AG04450 (cell line): ENCODE measurements at regions not wholly inside any gene's neighbourhood (a gene's known extent, or its start where the extent isn't known, plus 50 kb on each side); places are given as distances from the start of the nearest gene placed in this dataset.

ENCODE experiments used
- CTCF ChIA-PET: fragments of 300-600, 350-600 bp; formaldehyde crosslinking; extraction: SDS; loops from one replicate; lab custom pipeline; 2022; ENCODE audit warnings: antibody characterized with exemption, inconsistent platforms; lab: Charles Lee
- POLR2A ChIA-PET: fragments of 350-600 bp; formaldehyde crosslinking; extraction: SDS; loops from one replicate; lab custom pipeline; 2021; ENCODE audit warnings: antibody characterized with exemption, inconsistent platforms; lab: Yijun Ruan, JAX
- DNase-seq: peaks from one replicate; pipeline ENCODE4 v3.0.0-alpha.2; 2011; ENCODE audit warnings: low read depth, low spot score
- H3K27ac ChIP-seq: one replicate; pipeline ENCODE4 v1.5.1; 2012; ENCODE audit warnings: low read depth, low read length, control low read depth
- H3K27me3 ChIP-seq: one replicate; pipeline ENCODE4 v1.6.0; 2012; ENCODE audit warnings: low read length; ENCODE audit not compliant: control insufficient read depth, insufficient read depth
- H3K4me3 ChIP-seq: 2 replicates; pipeline ENCODE4 v1.5.1; 2011; ENCODE audit warnings: mild to moderate bottlenecking, low read depth, low read length, control low read depth
- H3K9me3 ChIP-seq: 2 replicates; pipeline ENCODE4 v1.5.1; 2012; ENCODE audit warnings: low read length; ENCODE audit not compliant: control insufficient read depth, insufficient read depth
- TF ChIP-seq, protein P1 (sequence below): IDR thresholded peaks from 2 replicates; pipeline ENCODE4 v1.5.1; 2011; ENCODE audit warnings: low read depth, low read length, control low read depth, inconsistent platforms

DNA sequence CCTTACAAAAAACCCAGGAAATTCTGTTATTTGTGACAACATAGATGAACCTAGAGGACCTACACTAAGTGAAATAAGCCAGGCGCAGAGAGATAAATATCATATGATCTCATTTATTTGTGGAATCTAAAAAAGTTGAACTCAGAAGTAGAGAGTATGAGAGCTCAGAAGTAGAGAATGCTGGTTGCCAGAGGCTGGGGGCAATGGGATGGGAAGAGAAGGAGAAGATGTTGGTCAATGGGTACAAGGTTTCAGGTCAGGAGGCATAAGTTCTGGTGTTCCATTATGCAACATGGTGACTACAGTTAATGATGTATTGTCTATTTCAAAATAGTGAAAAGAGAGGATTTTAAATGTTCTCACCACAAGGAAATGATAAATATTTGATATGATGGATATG is 259.1 kb upstream of the POU3F1 start:
- H3K27me3 ChIP-seq: no peaks in the 10 kb centered on the region
- no peaks in the 10 kb centered on the region for H3K9me3 ChIP-seq
- DNase-seq: no peak
- no peak overlapping the region for H3K4me3 ChIP-seq
- TF ChIP-seq, protein P1, sequence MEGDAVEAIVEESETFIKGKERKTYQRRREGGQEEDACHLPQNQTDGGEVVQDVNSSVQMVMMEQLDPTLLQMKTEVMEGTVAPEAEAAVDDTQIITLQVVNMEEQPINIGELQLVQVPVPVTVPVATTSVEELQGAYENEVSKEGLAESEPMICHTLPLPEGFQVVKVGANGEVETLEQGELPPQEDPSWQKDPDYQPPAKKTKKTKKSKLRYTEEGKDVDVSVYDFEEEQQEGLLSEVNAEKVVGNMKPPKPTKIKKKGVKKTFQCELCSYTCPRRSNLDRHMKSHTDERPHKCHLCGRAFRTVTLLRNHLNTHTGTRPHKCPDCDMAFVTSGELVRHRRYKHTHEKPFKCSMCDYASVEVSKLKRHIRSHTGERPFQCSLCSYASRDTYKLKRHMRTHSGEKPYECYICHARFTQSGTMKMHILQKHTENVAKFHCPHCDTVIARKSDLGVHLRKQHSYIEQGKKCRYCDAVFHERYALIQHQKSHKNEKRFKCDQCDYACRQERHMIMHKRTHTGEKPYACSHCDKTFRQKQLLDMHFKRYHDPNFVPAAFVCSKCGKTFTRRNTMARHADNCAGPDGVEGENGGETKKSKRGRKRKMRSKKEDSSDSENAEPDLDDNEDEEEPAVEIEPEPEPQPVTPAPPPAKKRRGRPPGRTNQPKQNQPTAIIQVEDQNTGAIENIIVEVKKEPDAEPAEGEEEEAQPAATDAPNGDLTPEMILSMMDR: no peak
- no peak overlapping the region for H3K27ac ChIP-seq
- POLR2A ChIA-PET: no interaction called here
- CTCF ChIA-PET: no interaction called here

DNA sequence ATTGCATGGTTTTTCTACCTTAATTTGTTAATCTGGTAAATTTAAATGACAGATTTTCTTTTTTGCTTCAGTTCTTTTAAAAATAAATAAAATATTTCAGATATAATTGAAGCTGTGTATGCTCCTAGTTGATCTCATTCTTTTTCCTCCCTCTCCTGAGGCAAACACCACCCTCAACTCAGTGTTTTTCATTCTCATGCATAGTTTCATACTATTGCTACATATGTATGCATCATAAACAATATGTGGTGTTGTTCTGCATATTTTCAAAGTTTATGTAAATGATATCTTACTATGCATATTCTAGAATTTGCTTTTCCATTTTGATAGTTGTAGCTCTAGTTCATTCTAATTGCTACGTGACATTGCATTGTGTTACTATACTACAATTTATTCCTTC is 257.2 kb upstream of the POU3F1 start:
- TF ChIP-seq, protein P1: no peak
- Histone ChIP-seq H3K4me3 (no peak overlapping the region), H3K27ac (no peak overlapping the region), H3K27me3 (no peaks in the 10 kb centered on the region), H3K9me3 (no peaks in the 10 kb centered on the region)
- CTCF ChIA-PET: no interaction called here
- no peak for DNase-seq
- POLR2A ChIA-PET: no interaction called here

DNA sequence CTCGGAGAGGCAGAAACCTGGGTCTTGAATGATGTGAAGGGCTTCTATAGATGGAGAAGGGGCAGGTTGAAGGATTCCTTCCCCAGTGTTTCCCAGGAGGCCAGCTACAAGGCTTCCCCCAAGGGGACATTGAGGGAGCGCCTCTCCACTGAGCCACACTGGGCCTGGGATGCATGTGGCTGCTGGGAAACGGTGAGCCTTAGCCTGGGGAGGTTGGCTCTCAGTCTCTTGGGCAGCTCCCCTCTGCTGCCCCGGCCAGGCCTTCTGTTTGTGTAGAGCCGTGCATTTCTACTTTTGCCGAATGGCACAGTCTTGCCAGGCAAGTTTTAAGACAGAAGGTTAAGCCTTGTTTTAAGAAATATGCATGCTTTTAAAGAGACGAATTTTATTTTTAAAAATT is 254.4 kb upstream of the POU3F1 start:
- ChIA-PET POLR2A (no interaction called here), CTCF (no interaction called here)
- Histone ChIP-seq H3K4me3 (no peak overlapping the region), H3K27ac (no peak overlapping the region), H3K27me3 (no peaks in the 10 kb centered on the region), H3K9me3 (no peaks in the 10 kb centered on the region)
- TF ChIP-seq, protein P1: no peak
- no peak for DNase-seq

DNA sequence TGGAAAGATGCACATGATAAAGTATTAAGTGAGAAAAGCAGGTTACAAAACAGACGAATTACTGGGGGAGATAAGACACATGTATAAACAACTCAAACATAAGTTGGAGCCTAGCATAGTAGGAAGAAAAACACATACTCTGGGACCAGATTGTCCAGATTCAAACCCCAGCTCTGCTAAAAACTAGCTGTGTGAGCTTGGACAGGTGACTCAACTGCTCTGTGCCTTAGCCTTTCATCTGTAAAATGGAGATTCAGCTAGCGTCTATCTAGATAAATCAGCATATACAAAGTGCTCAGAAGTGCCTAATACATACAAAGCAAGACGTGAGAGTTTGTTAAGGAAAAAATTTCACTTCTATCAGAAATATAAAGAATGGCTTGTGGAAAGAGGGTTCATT is 254.0 kb upstream of the POU3F1 start:
- Histone ChIP-seq H3K27ac (no peak overlapping the region), H3K27me3 (no peaks in the 10 kb centered on the region), H3K4me3 (no peak overlapping the region), H3K9me3 (no peaks in the 10 kb centered on the region)
- DNase-seq: no peak
- TF ChIP-seq, protein P1: no peak
- CTCF ChIA-PET: no interaction called here
- POLR2A ChIA-PET: no interaction called here

DNA sequence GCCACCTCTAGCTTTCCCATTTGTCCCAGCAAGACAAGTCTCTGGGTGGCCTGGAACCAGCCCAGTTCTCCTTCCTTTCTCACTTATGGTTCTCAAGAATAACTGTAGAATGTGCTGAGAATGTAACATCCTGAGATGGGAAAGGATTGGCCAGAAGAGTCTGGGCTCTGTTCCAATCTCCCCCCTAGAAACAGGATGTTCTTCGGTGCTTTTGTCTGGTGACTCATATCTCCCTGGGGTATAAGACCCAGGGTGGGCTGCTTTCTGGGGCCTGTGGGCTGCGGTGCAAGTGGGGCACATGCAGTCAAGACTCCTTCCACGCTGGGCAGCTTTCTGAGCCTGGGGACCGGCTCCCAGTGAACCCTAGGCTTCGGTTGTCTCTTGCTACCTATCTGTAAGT is 251.2 kb upstream of the POU3F1 start:
- Histone ChIP-seq H3K4me3 (no peak overlapping the region), H3K9me3 (no peaks in the 10 kb centered on the region), H3K27ac (no peak overlapping the region), H3K27me3 (peaks cover 3% of the 10 kb centered on the region)
- CTCF ChIA-PET: no interaction called here
- TF ChIP-seq, protein P1: no peak
- DNase-seq: no peak
- POLR2A ChIA-PET: no interaction called here
